ENCODE measurements at regions not wholly inside any gene's neighbourhood (a gene's known extent, or its start where the extent isn't known, plus 50 kb on each side); places are given as distances from the start of the nearest gene placed in this dataset.

DNA sequence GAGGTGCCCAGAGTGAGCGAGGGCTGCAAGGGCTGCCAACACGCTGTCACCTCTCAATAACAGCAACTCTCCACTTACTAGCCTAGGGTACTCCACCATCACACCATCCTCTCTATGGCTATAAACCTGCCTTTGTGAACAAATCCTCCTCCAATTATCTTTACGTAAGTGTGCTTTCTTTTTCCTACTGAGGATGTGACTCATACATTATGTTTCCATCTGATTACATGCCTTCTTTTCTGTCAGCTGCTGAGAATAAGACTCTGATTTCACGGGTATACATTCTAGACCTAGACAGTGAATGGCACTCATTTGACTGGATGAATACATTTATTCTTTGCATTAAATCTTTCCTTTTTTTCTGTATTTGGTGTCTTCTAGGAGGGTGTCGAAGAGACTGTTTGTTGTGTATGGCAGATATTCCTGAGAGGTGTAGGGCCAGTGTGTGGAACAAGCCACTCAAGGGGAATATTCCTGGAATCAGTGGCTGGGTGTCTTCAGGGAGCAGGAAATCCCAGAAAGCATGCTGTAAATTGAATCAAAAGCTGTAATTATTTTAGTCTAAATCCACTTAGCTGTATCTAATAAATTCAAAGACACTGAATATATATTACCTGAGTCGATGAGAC is 327.3 kb upstream of the TMTC1 start:
- TF ChIP-seq, protein P1, sequence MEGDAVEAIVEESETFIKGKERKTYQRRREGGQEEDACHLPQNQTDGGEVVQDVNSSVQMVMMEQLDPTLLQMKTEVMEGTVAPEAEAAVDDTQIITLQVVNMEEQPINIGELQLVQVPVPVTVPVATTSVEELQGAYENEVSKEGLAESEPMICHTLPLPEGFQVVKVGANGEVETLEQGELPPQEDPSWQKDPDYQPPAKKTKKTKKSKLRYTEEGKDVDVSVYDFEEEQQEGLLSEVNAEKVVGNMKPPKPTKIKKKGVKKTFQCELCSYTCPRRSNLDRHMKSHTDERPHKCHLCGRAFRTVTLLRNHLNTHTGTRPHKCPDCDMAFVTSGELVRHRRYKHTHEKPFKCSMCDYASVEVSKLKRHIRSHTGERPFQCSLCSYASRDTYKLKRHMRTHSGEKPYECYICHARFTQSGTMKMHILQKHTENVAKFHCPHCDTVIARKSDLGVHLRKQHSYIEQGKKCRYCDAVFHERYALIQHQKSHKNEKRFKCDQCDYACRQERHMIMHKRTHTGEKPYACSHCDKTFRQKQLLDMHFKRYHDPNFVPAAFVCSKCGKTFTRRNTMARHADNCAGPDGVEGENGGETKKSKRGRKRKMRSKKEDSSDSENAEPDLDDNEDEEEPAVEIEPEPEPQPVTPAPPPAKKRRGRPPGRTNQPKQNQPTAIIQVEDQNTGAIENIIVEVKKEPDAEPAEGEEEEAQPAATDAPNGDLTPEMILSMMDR (IDR thresholded peaks at IDR 0.05; ENCODE audit: low read depth, low read length) = no peak
- DNase-seq (ENCODE audit: extremely low read depth, low read depth) = no peak

DNA sequence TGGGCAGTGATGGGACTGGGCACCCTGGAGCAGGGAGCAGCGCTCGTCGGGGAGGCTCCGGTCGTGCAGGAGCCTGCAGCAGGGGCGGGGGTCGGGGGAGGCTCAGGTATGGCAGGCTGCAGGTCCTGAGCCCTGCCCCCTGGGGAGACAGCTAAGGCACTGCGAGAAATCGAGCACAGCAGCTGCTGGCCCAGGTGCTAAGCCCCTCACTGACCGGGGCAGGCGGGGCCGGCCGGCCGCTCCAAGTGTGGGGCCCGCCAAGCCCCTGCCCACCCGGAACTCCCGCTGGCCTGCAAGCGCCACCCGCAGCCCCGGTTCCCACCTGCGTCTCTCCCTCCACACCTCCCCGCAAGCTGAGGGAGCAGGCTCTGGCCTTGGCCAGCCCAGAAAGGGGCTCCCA is 326.8 kb upstream of the TMTC1 start:
- TF ChIP-seq, protein P1 (IDR thresholded peaks at IDR 0.05; ENCODE audit: low read depth, low read length) = no peak
- no peak for DNase-seq (ENCODE audit: extremely low read depth, low read depth)

DNA sequence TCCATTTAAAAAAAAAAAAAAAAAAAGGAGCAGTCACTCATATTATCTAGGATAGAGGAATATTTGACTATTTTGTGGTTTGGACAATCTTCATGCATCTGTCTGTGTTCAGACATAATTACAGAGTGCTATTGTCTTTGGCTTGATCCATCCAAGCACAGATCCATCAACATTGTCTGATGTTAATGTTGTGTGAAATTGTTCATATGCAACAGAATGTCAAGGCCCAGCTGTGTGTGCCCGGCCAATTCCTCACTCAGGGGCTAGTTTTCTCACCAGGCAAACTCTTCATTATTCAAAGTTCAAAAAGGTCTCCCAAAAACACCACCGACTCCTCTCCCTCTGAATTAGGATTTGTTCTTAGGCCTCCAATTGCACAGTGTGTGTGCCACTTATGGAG is 324.9 kb upstream of the TMTC1 start:
- no peak for DNase-seq (ENCODE audit: extremely low read depth, low read depth)
- TF ChIP-seq, protein P1 (IDR thresholded peaks at IDR 0.05; ENCODE audit: low read depth, low read length) = no peak

DNA sequence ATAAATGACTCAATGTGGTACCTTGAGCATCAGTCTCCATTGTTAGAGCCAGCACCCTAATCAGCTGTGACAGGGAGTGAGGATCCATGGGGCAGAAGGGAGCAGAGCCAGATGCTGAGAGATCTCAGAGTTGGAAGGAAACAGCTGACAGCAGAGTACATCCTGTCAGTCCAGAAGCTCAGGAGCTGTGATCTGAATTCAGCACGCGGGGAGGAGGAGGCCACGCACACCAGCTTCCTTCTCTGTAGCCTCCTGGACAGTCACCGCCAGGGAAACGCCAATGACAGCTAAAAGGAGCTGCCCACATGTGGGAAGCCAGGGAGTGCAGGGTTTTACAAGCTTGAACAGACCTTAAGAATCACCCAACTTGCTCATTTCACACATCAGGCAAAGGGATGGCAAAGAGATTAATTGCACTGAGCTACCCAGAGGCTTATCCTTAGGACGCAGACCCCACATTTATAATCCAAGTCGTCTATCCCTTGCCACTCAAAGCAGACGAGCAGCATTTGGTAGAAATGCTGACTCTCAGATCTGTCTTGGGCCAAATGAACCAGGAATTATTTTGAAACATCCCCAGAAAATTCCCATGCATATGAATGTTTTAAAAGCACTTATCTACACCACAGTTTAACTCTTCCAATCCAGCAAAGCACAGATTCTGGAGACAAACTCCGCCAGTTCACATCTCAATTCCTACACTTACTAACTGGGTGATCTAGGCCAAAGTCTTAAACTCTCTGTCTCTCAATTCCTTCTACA is 322.6 kb upstream of the TMTC1 start:
- no peak for DNase-seq (ENCODE audit: extremely low read depth, low read depth)

DNA sequence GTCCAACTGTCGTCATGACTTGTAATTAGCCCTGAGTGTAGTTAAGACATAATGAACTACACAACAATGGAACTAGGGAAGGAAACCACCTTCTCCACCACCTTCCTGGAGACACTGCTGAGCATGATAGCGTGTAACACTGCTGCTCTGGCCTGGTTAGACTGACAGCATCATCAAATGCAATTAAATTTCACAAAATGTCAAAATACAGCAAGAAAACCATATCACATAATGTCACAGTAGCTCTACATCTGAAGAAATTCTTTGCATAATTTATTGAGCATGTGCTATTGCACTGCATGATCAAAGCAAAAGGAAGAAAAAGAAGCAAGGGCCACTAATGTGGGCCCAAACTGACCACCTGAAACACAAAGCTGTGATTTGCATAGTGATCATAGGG is 321.8 kb upstream of the TMTC1 start:
- TF ChIP-seq, protein P1 (IDR thresholded peaks at IDR 0.05; ENCODE audit: low read depth, low read length) = no peak
- no peak for DNase-seq (ENCODE audit: extremely low read depth, low read depth)

More for the DNA sequence above, 322.6 kb upstream of the TMTC1 start:
- TF ChIP-seq, protein P1 (IDR thresholded peaks at IDR 0.05; ENCODE audit: low read depth, low read length) = no peak

DNA sequence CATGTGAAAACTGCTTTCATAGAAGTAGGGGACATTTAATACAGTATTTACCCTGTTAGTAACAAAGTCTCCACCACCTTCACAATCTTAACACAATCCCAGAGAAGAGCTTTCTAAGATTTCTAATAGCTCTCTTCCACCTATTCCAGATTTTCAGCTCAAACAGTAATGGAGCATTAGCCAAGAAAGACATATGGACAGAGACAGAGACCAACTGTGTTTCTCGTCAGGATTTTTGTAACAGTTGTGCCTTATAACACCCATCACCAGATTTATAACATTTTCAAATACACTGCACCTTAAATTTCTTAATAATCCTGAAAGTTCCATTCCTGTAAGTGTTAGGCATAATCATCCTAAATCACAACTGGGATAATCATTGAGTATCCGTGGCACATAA is 321.2 kb upstream of the TMTC1 start:
- DNase-seq (ENCODE audit: extremely low read depth, low read depth) = no peak
- TF ChIP-seq, protein P1 (IDR thresholded peaks at IDR 0.05; ENCODE audit: low read depth, low read length) = no peak

DNA sequence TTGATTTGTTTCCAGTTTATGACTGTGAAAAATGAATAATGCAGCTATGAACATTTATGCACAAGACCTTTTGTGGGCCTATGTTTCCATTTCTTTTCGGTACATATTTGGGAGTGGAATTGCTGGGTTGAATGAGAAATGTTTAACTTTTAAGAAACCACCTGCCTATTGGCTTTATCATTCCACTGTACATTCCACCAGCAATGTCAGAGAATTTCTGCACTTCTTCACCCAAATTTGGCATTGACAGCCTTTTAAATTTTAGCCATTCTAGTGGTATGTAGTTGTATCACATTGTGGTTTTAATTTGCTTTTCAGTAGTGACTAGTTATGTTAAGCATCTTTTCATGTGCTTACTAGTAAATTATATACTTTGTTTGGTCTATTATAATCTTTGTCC is 317.0 kb upstream of the TMTC1 start:
- TF ChIP-seq, protein P1 (IDR thresholded peaks at IDR 0.05; ENCODE audit: low read depth, low read length) = no peak
- no peak for DNase-seq (ENCODE audit: extremely low read depth, low read depth)

All from AG09319 (cell line).